ENCODE measurements at regions not wholly inside any gene's neighbourhood (a gene's known extent, or its start where the extent isn't known, plus 50 kb on each side); places are given as distances from the start of the nearest gene placed in this dataset.

- Histone ChIP-seq H3K4me2 (no peak overlapping the region), H3K4me3 (no peak overlapping the region), H2AFZ (replicated peaks) (no peak overlapping the region), H3K36me3 (no peaks in the 10 kb centered on the region), H3K4me1 (no peaks in the 10 kb centered on the region), H3K27me3 (no peaks in the 10 kb centered on the region), H3F3A (ENCODE audit: low read depth) (no peaks in the 10 kb centered on the region), H3K9ac (no peak overlapping the region), H4K20me1 (ENCODE audit: low read depth) (no peaks in the 10 kb centered on the region), H3K9me3 (ENCODE audit: low read depth) (no peaks in the 10 kb centered on the region), H3K79me2 (ENCODE audit: low read depth) (no peaks in the 10 kb centered on the region), H3K27ac (no peak overlapping the region)
- TF ChIP-seq EZH2 (IDR thresholded peaks at IDR 0.05) (no peak), EZH2phosphoT487 (IDR thresholded peaks at IDR 0.05) (no peak), CTCF (IDR thresholded peaks at IDR 0.05) (no peak)
- no peaks in the 10 kb centered on the region for H3K4me1 Mint-ChIP-seq
- DNase-seq (ENCODE audit: low spot score) = no peak
- H3K36me3 Mint-ChIP-seq = no peaks in the 10 kb centered on the region
- H3K27ac Mint-ChIP-seq = no peak overlapping the region
- no peaks in the 10 kb centered on the region for H3K27me3 Mint-ChIP-seq (ENCODE audit: insufficient read depth, low read depth)
- no peak overlapping the region for H3K4me3 Mint-ChIP-seq
- H3K9me3 Mint-ChIP-seq = no peaks in the 10 kb centered on the region
Measured at GRCh38 chr2:5051300-5051699, 640.9 kb upstream of the SOX11 start.

GRCh38 chr2:5052905-5053304 lies 639.3 kb upstream of the SOX11 start:
- Mint-ChIP-seq H3K9me3 (no peaks in the 10 kb centered on the region), H3K27ac (no peak overlapping the region), H3K36me3 (no peaks in the 10 kb centered on the region), H3K4me3 (no peak overlapping the region), H3K27me3 (ENCODE audit: insufficient read depth, low read depth) (no peaks in the 10 kb centered on the region), H3K4me1 (peaks cover 2% of the 10 kb centered on the region)
- Histone ChIP-seq H3K27ac (no peak overlapping the region), H3K9ac (no peak overlapping the region), H3F3A (ENCODE audit: low read depth) (no peaks in the 10 kb centered on the region), H4K20me1 (ENCODE audit: low read depth) (no peaks in the 10 kb centered on the region), H3K79me2 (ENCODE audit: low read depth) (no peaks in the 10 kb centered on the region), H3K9me3 (ENCODE audit: low read depth) (no peaks in the 10 kb centered on the region), H3K4me2 (no peak overlapping the region), H2AFZ (replicated peaks) (no peak overlapping the region), H3K4me3 (no peak overlapping the region), H3K4me1 (no peaks in the 10 kb centered on the region), H3K36me3 (no peaks in the 10 kb centered on the region), H3K27me3 (no peaks in the 10 kb centered on the region)
- TF ChIP-seq CTCF (IDR thresholded peaks at IDR 0.05) (no peak), EZH2 (IDR thresholded peaks at IDR 0.05) (no peak), EZH2phosphoT487 (IDR thresholded peaks at IDR 0.05) (no peak)
- no peak for DNase-seq (ENCODE audit: low spot score)

GRCh38 chr2:5057891-5058351 lies 634.3 kb upstream of the SOX11 start:
- no peak overlapping the region for H3K4me3 Mint-ChIP-seq
- H3K27ac Mint-ChIP-seq = no peak overlapping the region
- no peaks in the 10 kb centered on the region for H3K36me3 Mint-ChIP-seq
- no peaks in the 10 kb centered on the region for H3K27me3 Mint-ChIP-seq (ENCODE audit: insufficient read depth, low read depth)
- TF ChIP-seq CTCF (IDR thresholded peaks at IDR 0.05) (no peak), EZH2 (IDR thresholded peaks at IDR 0.05) (no peak), EZH2phosphoT487 (IDR thresholded peaks at IDR 0.05) (no peak)
- H2AFZ ChIP-seq (replicated peaks) = no peak overlapping the region
- H3K4me1 Mint-ChIP-seq = peaks cover 2% of the 10 kb centered on the region
- H3K79me2 ChIP-seq (ENCODE audit: low read depth) = no peaks in the 10 kb centered on the region
- H3K27ac ChIP-seq = no peak overlapping the region
- no peaks in the 10 kb centered on the region for H3K36me3 ChIP-seq
- H3F3A ChIP-seq (ENCODE audit: low read depth) = no peaks in the 10 kb centered on the region
- no peak for DNase-seq (ENCODE audit: low spot score)
- H3K9ac ChIP-seq = no peak overlapping the region
- H3K4me1 ChIP-seq = no peaks in the 10 kb centered on the region
- H3K27me3 ChIP-seq = no peaks in the 10 kb centered on the region
- no peaks in the 10 kb centered on the region for H3K9me3 ChIP-seq (ENCODE audit: low read depth)
- H3K4me2 ChIP-seq = no peak overlapping the region
- H3K9me3 Mint-ChIP-seq = no peaks in the 10 kb centered on the region
- no peak overlapping the region for H3K4me3 ChIP-seq
- H4K20me1 ChIP-seq (ENCODE audit: low read depth) = no peaks in the 10 kb centered on the region

Measured in neural progenitor cell (in vitro differentiated cells).